BE2C (cell line): ENCODE measurements at regions not wholly inside any gene's neighbourhood (a gene's known extent, or its start where the extent isn't known, plus 50 kb on each side); places are given as distances from the start of the nearest gene placed in this dataset.
"Not testable (repeated sequence)": the region's sequence is repeated elsewhere in the genome, so short reads cannot be mapped to it uniquely, and the experiment has no call there.

Source experiments
- DNase-seq: peaks from one replicate; pipeline ENCODE4 v3.0.0-alpha.2; 2020
- H3K27me3 ChIP-seq: fragments of 250-450 bp; sonication (Bioruptor Pico); 2 replicates; pipeline ENCODE4 v1.5.1; 2020; ENCODE audit warnings: mild to moderate bottlenecking
- H3K36me3 ChIP-seq: fragments of 250-450 bp; sonication (Bioruptor Pico); 2 replicates; pipeline ENCODE4 v1.5.1; 2020; ENCODE audit warnings: mild to moderate bottlenecking
- H3K4me1 ChIP-seq: fragments of 250-450 bp; sonication (Bioruptor Pico); 2 replicates; pipeline ENCODE4 v1.5.1; 2020
- H3K4me3 ChIP-seq: 2 replicates; pipeline ENCODE4 v1.5.1; 2011; ENCODE audit warnings: low read depth, low read length
- H3K9me3 ChIP-seq: fragments of 250-450 bp; sonication (Bioruptor Pico); 2 replicates; pipeline ENCODE4 v1.5.1; 2020
- CTCF ChIP-seq: IDR thresholded peaks from 2 replicates; pipeline ENCODE4 v1.5.1; 2012; ENCODE audit warnings: mild to moderate bottlenecking, low read depth, low read length

DNA sequence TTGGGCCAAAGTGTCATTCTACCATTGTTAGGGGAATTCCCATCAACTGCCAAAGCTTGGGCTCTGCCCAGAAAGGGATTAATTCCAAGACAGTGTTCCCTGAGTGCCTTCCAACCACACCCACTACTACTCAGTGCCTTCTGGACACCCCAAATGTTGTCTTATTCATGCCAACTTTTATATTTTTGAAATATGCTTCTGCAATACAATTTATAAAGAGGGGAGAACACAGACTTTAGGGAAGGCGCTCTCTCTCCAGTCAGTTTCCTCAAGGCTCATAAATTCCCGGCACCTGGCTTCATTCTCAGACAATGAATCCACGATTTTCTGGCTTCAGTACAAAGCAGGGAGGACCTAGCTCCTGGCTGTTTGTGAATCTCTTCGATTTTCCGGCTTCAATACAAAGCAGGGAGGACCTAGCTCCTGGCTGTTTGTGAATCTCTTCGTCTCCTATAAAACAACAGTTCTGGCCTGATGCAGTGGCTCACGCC, 120.1 kb upstream of the MYO10 start:
- Histone ChIP-seq H3K36me3 (no peaks in the 10 kb centered on the region), H3K27me3 (no peaks in the 10 kb centered on the region), H3K4me3 (no peak overlapping the region), H3K9me3 (no peaks in the 10 kb centered on the region), H3K4me1 (no peaks in the 10 kb centered on the region)
- no peak for TF ChIP-seq CTCF
- no peak for DNase-seq

DNA sequence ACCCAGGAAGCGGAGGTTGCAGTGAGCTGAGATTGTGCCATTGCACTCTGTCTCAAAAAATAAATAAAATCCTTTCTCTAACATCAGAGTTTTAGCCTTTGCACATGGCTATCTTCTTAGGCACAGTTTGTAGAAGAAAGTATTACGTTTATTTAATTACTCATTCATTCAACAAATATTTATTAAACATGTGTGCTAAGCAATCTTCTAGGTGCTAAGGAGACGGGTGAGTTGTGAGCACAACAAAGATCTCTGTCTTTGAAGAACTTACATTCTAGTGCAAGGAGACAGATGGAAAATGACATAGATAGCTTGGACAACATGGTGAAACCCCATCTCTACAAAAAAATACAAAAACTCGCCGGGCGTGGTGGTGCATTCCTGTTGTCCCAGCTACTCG, 122.3 kb upstream of the MYO10 start:
- no peak for DNase-seq
- Histone ChIP-seq H3K36me3 (no peaks in the 10 kb centered on the region), H3K27me3 (no peaks in the 10 kb centered on the region), H3K4me3 (no peak overlapping the region), H3K9me3 (no peaks in the 10 kb centered on the region), H3K4me1 (no peaks in the 10 kb centered on the region)
- TF ChIP-seq CTCF, result no peak

DNA sequence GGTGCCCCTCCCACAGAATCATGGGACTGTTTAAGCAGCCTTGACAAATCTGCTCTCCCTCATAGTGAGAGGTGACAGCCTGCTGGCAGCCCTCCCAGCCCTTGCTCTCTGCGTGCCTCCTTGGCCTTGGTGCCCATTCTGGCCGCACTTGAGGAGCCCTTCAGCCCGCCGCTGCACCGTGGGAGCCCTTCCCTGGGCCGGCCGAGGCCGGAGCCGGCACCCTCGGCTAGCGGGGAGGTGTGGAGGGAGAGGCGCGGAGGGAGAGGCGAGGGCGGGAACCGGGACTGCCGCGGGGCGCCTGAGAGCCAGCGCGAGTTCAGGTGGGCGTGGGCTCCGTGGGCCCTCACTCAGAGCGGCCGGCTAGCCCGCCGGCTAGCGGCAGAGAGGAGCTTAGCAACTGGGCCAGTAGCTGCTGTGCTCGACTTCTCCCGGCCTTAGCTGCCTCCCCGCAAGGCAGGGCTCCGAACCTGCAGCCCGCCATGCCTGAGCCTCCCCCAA, 125.9 kb upstream of the MYO10 start:
- no peaks in the 10 kb centered on the region for H3K9me3 ChIP-seq
- no peak for DNase-seq
- TF ChIP-seq CTCF, result no peak

DNA sequence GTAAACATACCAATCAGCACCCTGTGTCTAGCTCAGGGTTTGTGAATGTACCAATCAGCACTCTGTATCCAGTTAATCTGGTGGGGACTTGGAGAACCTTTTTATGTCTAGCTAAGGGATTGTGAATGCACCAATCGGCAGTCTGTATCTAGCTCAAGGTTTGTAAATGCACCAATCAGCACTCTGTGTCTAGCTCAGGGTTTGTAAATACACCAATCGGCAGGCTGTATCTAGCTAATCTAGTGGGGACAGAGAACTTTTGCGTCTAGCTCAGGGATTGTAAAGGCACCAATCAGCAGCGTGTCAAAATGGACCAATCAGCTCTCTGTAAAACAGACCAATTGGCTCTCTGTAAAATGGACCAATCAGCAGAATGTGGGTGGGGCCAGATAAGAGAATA, 126.7 kb upstream of the MYO10 start:
- not testable (repeated sequence) for H3K9me3 ChIP-seq, DNase-seq, H3K4me1 ChIP-seq, H3K36me3 ChIP-seq, H3K27me3 ChIP-seq, H3K4me3 ChIP-seq

More for the DNA sequence above, 125.9 kb upstream of the MYO10 start:
- Histone ChIP-seq H3K27me3 (no peaks in the 10 kb centered on the region), H3K36me3 (no peaks in the 10 kb centered on the region), H3K4me1 (no peaks in the 10 kb centered on the region), H3K4me3 (no peak overlapping the region)

- Histone ChIP-seq H3K36me3 (no peaks in the 10 kb centered on the region), H3K4me3 (no peak overlapping the region), H3K4me1 (no peaks in the 10 kb centered on the region), H3K9me3 (no peaks in the 10 kb centered on the region), H3K27me3 (no peaks in the 10 kb centered on the region)
- TF ChIP-seq CTCF, result no peak
- no peak for DNase-seq
Measured at GRCh38 chr5:17064241-17064640, 128.2 kb upstream of the MYO10 start.

DNA sequence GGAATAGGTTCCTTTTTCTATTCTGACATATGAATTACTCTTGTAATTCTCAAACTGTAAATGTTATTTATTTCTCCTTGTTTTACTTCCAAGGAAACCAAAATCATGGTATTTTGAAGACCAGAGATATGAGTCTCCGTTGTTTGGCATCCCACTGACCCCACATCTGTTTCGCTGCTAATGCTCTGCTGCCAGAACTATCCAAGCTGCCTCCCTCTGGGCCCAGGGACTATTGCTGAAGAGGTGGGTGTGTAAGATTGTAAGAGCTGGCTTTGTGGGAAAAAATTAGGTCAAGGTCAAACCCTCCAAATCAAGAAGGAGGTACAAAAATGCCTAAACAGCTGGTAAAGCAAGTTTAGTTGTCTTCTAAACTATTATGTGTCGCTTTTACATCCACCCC, 129.4 kb upstream of the MYO10 start:
- no peaks in the 10 kb centered on the region for H3K36me3 ChIP-seq
- TF ChIP-seq CTCF, result no peak
- H3K4me1 ChIP-seq, result no peaks in the 10 kb centered on the region

DNA sequence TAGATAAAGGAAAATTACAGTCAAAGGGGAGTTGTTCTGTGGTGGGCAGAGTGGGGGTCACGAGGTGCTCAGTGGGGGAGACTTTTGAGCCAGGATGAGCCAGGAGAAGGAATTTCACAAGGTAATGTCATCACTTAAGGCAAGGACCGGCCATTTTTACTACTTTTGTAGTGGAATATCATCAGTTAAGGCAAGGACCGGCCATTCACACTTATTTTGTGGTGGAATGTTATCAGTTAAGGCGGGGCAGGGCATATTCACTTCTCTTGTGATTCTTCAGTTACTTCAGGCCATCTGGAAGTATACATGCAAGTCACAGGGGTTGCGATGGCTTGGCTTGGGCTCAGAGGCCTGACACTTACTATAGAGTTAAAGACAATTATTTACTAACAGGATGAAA, 129.9 kb upstream of the MYO10 start:
- not testable (repeated sequence) for H3K36me3 ChIP-seq, H3K4me3 ChIP-seq, H3K27me3 ChIP-seq, H3K9me3 ChIP-seq, DNase-seq, H3K4me1 ChIP-seq

More for the DNA sequence above, 129.4 kb upstream of the MYO10 start:
- H3K4me3 ChIP-seq, result no peak overlapping the region
- H3K9me3 ChIP-seq, result no peaks in the 10 kb centered on the region
- DNase-seq, result no peak
- no peaks in the 10 kb centered on the region for H3K27me3 ChIP-seq
